AG04449 (cell line): ENCODE measurements at regions not wholly inside any gene's neighbourhood (a gene's known extent, or its start where the extent isn't known, plus 50 kb on each side); places are given as distances from the start of the nearest gene placed in this dataset.

Experiments
- CTCF ChIA-PET: fragments of 350-600 bp; formaldehyde crosslinking; extraction: SDS; loops from one replicate; lab custom pipeline; 2021; ENCODE audit warnings: antibody characterized with exemption; lab: Yijun Ruan, JAX
- POLR2A ChIA-PET: fragments of 400-600, 350-600 bp; formaldehyde crosslinking; extraction: SDS; loops from one replicate; lab custom pipeline; 2020; ENCODE audit warnings: antibody characterized with exemption, inconsistent platforms; lab: Yijun Ruan, JAX
- DNase-seq: peaks from one replicate; pipeline ENCODE4 v3.0.0-alpha.2; 2010; ENCODE audit warnings: low read depth, low spot score
- H3K4me3 ChIP-seq: 2 replicates; pipeline ENCODE4 v1.5.1; 2011; ENCODE audit warnings: low read depth, mild to moderate bottlenecking, control low read depth, low read length
- TF ChIP-seq, protein P1 (sequence below): IDR thresholded peaks from one replicate; pipeline ENCODE4 v1.5.1; 2011; ENCODE audit warnings: mild to moderate bottlenecking, moderate library complexity, low read length, control low read depth, inconsistent platforms; ENCODE audit not compliant: insufficient read depth; ENCODE audit errors: missing control alignments

GRCh38 chr3:10713656-10714055 is 102.4 kb upstream of the SLC6A11 start:
- TF ChIP-seq, protein P1, sequence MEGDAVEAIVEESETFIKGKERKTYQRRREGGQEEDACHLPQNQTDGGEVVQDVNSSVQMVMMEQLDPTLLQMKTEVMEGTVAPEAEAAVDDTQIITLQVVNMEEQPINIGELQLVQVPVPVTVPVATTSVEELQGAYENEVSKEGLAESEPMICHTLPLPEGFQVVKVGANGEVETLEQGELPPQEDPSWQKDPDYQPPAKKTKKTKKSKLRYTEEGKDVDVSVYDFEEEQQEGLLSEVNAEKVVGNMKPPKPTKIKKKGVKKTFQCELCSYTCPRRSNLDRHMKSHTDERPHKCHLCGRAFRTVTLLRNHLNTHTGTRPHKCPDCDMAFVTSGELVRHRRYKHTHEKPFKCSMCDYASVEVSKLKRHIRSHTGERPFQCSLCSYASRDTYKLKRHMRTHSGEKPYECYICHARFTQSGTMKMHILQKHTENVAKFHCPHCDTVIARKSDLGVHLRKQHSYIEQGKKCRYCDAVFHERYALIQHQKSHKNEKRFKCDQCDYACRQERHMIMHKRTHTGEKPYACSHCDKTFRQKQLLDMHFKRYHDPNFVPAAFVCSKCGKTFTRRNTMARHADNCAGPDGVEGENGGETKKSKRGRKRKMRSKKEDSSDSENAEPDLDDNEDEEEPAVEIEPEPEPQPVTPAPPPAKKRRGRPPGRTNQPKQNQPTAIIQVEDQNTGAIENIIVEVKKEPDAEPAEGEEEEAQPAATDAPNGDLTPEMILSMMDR, result no peak
- ChIA-PET CTCF (no interaction called here), POLR2A (no interaction called here)
- H3K4me3 ChIP-seq, result no peak overlapping the region
- no peak for DNase-seq

DNA sequence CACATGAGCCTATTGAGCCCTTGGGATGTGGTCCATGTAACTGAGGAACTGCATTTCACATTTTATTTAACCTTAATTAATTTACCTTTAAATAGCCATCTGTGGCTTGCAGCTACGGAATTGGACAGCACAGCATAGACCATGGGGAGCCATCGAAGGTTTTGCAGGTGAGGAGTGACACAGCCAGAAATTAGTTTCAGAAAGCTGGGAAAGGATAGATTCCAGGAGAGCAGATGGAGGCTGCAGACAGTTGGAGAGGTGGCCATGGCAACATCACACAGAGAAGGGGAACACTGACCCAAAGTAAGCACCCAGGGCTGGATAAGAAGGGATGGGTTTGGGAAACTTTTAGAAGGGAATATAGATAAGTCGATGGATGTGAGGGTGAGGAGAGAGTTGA is 100.1 kb upstream of the SLC6A11 start:
- no peak for DNase-seq

DNA sequence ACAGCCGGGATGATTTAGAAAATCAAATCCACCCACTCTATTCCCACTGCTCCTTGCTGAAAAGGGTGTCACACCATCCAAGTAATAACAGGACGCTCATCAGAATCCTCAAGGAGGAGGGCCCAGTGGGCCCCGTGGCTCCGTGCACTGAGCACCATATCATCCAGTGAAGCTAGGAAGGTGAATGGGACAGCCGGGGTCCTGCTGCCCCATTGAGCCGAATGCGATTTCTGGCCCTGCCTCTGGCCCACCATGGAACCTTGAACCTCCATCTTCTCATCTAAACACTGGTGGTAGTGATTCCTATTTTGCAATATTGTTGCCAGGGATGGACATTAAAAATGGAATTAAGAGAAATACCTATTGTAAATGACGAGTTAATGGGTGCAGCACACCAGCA is 99.1 kb upstream of the SLC6A11 start:
- CTCF ChIA-PET, result no interaction called here
- no peak for DNase-seq
- TF ChIP-seq, protein P1, result no peak
- POLR2A ChIA-PET, result no interaction called here
- no peak overlapping the region for H3K4me3 ChIP-seq

More for the DNA sequence above, 100.1 kb upstream of the SLC6A11 start:
- CTCF ChIA-PET, result interaction anchor here (2.7 kb wide), 1 partner anchor 23 kb away, joined by 9 read pairs; no protein-coding TSS in a partner anchor
- H3K4me3 ChIP-seq, result no peak overlapping the region
- TF ChIP-seq, protein P1, result no peak
- POLR2A ChIA-PET, result no interaction called here

- no peak overlapping the region for H3K4me3 ChIP-seq
- no peak for DNase-seq
- ChIA-PET POLR2A (no interaction called here), CTCF (no interaction called here)
- TF ChIP-seq, protein P1, result no peak
These were observed 98.3 kb upstream of the SLC6A11 start for GRCh38 chr3:10717756-10718155.

DNA sequence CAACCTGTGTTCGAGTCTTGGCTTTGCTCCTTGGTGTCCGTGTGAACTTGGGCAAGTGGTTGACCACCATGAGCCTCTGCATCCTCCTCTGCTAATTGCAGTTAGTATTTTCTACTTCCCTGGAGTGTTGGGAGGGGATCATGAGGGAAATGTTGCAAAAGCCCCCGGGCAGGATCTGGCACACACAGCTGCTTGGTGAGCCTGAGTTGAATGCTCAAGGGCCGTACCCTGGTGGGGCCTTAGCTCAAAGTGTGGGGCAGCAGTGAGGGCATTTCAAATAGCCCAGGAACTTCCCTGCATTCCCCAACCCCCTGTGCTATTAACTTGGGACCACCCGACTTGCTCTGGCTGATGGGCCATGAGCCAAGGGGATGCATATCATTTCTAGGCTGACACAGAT is 94.9 kb upstream of the SLC6A11 start:
- CTCF ChIA-PET, result no interaction called here

GRCh38 chr3:10722911-10723310 is 93.1 kb upstream of the SLC6A11 start:
- TF ChIP-seq, protein P1, result no peak
- no peak for DNase-seq
- ChIA-PET CTCF (interaction anchor here (1.0 kb wide), 1 partner anchor 18 kb away, joined by 4 read pairs; no protein-coding TSS in a partner anchor), POLR2A (no interaction called here)
- no peak overlapping the region for H3K4me3 ChIP-seq

More for the DNA sequence above, 94.9 kb upstream of the SLC6A11 start:
- DNase-seq, result no peak
- POLR2A ChIA-PET, result no interaction called here
- no peak overlapping the region for H3K4me3 ChIP-seq
- TF ChIP-seq, protein P1, result no peak
